GM21447 (cell line): ENCODE measurements at regions not wholly inside any gene's neighbourhood (a gene's known extent, or its start where the extent isn't known, plus 50 kb on each side); places are given as distances from the start of the nearest gene placed in this dataset.
"Not testable (repeated sequence)": the region's sequence is repeated elsewhere in the genome, so short reads cannot be mapped to it uniquely, and the experiment has no call there.

ENCODE experiments used
- ATAC-seq: cut with Tn5 transposase; IDR thresholded peaks from one replicate; pipeline ENCODE4 v1.9.1; 2021; ENCODE audit not compliant: unreplicated experiment

- no peak for ATAC-seq
Measured at GRCh38 chr4:130896920-130897319, 1801.0 kb downstream of the C4orf33 start.

- no peak for ATAC-seq
Measured at GRCh38 chr4:130901321-130901720, 1805.4 kb downstream of the C4orf33 start.

- no peak for ATAC-seq
Measured at GRCh38 chr4:130922955-130923354, 1827.0 kb downstream of the C4orf33 start.

- ATAC-seq, result no peak
Measured at GRCh38 chr4:130955520-130955919, 1859.6 kb downstream of the C4orf33 start.

GRCh38 chr4:130985371-130985770 is 1889.4 kb downstream of the C4orf33 start:
- no peak for ATAC-seq

GRCh38 chr4:130995988-130996387 is 1900.0 kb downstream of the C4orf33 start:
- no peak for ATAC-seq

GRCh38 chr4:131001371-131001770 is 1905.4 kb downstream of the C4orf33 start:
- ATAC-seq, result no peak

GRCh38 chr4:131002132-131002531 is 1906.2 kb downstream of the C4orf33 start:
- no peak for ATAC-seq

- no peak for ATAC-seq
Measured at GRCh38 chr4:131006388-131006787, 1910.4 kb downstream of the C4orf33 start.

- ATAC-seq, result not testable (repeated sequence)
Measured at GRCh38 chr4:131011961-131012360, 1916.0 kb downstream of the C4orf33 start.

GRCh38 chr4:131013226-131013625 is 1917.3 kb downstream of the C4orf33 start:
- ATAC-seq, result no peak

- no peak for ATAC-seq
Measured at GRCh38 chr4:131026771-131027170, 1930.8 kb downstream of the C4orf33 start.

GRCh38 chr4:131044368-131044767 is 1948.4 kb downstream of the C4orf33 start:
- no peak for ATAC-seq

- ATAC-seq, result no peak
Measured at GRCh38 chr4:131046821-131047220, 1950.9 kb downstream of the C4orf33 start.

- no peak for ATAC-seq
Measured at GRCh38 chr4:131052646-131053045, 1956.7 kb downstream of the C4orf33 start.

GRCh38 chr4:131054489-131055019 is 1958.6 kb downstream of the C4orf33 start:
- ATAC-seq, result no peak

GRCh38 chr4:131061734-131062133 is 1965.8 kb downstream of the C4orf33 start:
- no peak for ATAC-seq

GRCh38 chr4:131063878-131064277 is 1967.9 kb downstream of the C4orf33 start:
- no peak for ATAC-seq

- no peak for ATAC-seq
Measured at GRCh38 chr4:131081069-131081468, 1985.1 kb downstream of the C4orf33 start.

GRCh38 chr4:131084997-131085396 is 1989.0 kb downstream of the C4orf33 start:
- no peak for ATAC-seq

GRCh38 chr4:131091896-131092295 is 1995.9 kb downstream of the C4orf33 start:
- ATAC-seq, result no peak

GRCh38 chr4:131093303-131093702 is 1997.4 kb downstream of the C4orf33 start:
- no peak for ATAC-seq

- no peak for ATAC-seq
Measured at GRCh38 chr4:131098976-131099375, 2003.0 kb downstream of the C4orf33 start.
